Stimulated activated CD4-positive, alpha-beta T cell treated with anti-CD3 and anti-CD28 coated beads, Interleukin-2, amount 100 ng/mL, for 48 hours (primary cell): ENCODE measurements at regions not wholly inside any gene's neighbourhood (a gene's known extent, or its start where the extent isn't known, plus 50 kb on each side); places are given as distances from the start of the nearest gene placed in this dataset.

Experiments
- DNase-seq, 2 donors: peaks; one replicate each; pipeline ENCODE4 v3.0.0-alpha.2; 2020

DNA sequence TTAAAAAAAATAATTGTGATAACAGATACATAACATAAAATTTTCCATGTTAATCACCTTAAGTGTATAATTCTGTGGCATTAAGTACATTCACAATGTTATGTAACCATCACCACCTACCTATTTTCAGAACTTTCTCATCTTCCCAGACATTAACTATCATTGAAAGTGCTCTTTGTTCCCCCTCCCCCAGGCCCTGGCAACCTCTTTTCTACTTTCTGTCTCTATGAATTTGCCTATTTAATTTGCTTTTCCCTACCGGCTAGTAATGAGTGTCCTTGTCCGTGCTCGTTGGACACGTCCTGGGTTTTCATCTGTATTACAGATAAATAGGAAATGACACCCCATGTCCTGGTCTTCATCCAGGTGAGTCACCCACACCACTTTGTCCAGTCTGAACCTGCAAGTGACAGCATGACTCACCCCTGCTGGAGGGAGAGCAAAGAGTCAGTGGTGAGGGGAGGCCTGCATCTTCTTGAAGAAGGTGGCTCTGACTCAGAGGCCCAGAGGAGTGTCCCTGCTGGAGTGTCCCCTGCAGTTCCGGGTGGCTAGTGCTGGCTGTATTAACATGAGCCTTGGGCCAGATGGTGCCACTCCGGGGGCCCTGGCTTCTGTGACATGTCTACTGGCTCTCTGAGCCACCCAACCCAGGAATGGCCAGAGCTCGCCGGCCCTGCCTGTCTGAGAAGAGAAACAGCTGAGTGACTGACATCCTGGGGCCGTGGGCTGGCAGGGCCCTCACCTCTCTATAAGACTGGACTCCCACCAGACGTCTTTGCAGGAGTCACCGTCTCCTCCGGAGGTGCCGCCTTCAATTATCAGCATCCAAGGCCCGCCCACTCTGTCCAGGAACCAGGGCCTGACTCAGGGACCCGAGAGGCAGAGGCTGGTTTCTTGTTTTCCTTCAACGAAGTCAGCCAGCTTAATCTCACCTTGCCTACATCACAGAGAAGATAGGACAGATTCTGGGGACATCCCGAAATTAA is 503.2 kb upstream of the MKI67 start:
- no peak for DNase-seq

DNA sequence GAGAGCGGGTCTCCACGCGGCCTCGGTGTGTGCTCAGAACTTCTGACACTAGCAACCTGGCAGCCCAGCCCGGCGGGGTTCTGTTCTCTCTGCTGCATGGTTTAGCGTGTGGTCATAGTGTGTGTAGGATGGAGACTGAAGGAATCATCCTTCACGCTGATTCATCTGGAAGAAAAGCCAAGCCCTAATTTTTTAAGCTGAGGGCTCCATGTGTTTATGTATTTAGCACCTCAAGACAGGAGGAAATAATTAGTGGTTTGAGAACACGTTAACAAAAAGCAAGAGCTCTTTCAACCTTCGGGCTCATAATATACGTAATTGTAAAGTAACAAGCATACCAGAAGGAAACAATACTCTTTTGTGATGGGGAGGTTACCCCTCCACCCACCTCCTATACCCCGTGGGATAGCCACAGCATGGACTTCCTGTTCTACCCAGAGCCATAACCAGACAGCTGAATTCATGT is 504.6 kb upstream of the MKI67 start:
- no peak for DNase-seq

DNA sequence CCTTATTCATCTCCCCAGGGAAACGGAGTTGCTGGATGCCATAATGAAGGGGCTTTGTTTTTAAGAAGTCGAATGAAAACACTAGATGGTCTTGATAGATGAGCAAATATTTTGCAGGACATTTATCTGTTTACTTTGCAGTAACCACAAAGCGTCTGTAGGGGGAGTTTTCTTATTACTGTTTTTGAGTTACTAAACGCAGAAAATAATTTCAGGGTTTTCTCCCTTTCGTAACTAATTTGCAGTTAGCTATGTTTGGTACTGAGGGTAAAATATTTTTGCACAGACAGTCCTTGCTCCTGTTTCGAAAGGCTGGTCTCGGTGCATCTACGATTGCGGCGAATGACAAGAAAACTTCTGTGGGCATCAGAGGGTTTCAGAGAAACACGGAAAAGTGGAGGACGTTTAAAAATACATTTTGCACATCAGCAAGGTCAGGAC is 505.6 kb upstream of the MKI67 start:
- no peak for DNase-seq

DNA sequence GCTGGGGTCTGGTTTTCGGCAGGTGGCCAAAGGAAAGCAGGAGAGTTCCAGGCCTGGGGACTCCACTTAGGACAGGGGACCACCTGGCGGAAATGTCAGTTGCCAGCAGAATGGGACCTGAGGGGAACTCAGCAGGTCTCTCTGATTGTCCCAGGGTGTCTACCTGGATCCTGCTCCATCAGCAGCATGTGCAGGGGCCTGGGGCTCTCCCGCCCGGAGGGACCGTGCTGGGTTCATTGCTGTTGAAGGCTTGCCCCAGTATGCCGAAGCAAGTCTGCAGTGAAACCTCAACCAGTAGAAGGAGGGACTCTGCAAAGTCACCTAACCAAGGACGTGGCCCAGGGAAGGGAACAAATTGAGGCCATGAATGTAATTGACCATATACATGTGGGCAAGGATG is 506.5 kb upstream of the MKI67 start:
- no peak for DNase-seq

DNA sequence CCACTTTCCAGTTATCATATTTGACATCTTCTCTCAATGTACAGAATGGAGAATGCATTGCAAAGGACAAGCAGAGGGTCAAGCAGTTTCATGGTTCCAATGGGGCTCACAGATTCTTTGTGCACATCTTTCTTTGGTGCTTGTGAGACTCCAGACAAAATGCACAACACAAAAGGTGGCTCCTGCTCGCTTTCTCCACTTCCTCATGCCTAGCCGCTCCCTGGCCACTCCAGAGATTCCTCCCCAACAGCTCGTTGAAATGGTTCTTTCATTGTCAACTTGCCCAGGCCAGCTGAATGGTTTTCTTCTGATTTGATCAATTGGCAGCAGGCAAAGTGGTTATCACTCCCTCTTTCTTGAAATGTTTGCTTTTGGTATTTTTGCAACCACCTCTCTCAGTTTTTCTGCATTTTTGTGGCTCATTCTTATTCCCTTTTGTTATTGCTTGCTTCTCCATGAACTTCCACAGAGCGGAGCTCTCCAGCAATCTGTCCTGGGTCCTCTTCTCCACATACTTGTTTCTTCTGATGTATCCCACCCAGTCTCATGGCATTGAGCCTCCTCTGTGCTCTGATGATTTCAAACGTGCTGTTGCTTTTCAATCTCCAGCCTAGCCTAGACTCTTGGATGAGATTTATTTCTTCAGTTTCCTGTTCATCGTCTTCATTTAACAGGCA is 507.8 kb upstream of the MKI67 start:
- no peak for DNase-seq

DNA sequence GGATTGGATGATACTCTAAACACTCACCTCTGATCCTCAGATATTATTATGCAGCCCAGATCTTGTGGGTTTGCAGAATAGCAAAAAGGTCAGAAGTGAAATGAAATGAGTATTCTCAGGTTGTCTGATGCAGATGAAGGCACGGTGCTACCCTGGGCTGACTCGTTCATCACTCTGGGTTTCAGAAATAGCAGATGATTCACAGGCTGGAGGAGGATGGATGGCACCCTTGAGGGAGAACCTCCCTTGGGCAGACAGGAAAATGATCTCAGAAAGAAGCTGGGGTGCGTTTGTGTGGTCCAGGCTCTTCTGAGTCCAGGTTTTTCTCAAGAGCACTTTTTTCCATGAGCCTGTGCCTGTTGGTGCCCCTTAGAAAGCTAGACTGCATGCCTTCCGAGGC is 515.8 kb upstream of the MKI67 start:
- DNase-seq = no peak

DNA sequence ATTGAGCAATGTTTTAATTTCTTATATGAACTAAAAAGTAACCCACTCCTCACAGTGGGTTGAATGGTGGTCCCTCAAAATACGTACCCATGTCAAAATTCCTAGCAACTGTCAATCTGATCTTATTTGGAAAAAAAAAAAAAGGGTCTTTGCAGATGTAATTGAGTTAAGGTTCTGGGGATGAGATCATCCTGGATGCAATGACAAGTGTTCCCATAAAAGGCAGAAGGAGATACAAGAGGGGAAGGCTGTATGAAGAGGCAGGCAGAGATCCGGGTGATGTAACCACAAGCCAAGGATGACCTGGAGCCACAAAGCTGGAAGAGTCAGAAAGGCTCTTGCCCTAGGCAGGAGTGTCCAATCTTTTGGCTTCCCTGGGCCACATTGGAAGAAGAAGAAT is 516.3 kb upstream of the MKI67 start:
- DNase-seq = no peak

DNA sequence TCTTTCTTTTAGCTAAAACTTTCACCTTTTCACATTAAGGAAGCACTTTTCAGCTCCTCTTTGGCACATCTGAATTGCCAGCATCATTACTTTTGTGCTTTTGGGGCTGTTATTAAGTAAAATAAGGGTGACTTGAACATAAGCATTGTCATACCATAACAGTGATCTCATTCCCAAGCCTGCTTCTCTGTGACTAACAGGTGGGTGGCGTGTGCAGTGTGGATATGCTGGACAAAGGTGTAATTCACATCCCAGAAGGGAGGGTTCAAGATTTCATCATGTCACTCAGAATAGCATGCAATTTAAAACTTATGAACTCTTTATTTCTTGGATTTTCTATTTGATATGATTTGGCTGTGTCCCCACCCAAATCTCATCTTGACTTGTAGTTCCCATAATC is 517.4 kb upstream of the MKI67 start:
- DNase-seq = no peak

DNA sequence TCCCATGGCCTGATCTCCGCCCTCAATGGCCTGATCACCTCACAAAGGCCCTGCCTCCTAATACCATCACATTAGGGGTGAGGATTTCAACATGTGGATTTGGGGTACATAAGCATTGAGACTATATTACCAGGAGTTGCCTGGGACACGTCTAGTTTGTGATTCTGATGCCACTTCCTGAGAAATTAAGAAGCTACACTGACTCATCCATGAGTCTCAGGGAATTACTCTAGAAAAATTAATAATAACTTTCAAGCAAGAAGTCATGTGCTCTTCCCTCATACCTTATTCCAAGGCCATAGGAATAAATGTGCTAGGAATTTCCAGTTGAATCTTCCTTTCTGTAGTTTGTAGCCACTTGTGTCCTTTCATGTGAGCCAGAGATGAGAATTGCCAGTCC is 519.3 kb upstream of the MKI67 start:
- DNase-seq = no peak

DNA sequence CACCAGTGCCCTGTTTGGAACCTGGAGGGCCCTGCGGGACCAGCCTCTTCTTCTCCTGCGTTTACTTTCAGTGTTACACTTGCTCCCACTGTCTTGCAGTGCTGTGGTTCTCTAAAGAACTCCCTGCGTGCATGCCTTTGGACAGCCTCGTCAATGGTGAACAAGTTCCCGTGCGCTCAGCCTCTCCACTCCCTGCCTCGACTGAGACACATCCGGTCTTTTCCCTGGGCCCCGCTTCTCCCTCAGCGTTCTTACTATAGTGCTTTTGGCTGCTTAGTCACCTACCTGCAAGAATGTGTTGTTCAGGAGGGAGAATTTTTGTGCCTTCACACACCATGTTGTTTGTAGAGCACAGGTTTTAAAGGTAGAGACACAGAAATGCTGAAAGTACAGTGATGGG is 520.7 kb upstream of the MKI67 start:
- no peak for DNase-seq

DNA sequence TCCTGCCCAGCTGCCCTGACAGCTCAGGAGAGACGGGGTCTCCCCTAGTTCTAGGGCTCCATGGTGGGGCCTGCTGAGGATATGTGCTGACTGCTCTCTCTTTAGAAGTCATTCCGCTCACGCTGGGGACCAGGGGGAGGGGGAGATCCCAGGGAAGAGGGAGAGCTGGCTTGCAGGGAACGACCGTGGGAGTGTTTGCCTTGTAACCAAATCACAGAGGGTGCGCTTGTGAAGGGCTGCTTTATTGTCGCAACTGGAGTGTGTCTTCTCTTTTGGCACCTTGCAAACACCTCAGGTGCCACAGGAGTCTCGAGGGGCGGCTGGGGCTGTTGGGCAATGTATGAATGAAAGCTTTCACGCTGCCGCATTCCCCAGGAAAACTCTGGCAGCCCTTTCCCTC is 531.3 kb upstream of the MKI67 start:
- DNase-seq = no peak

DNA sequence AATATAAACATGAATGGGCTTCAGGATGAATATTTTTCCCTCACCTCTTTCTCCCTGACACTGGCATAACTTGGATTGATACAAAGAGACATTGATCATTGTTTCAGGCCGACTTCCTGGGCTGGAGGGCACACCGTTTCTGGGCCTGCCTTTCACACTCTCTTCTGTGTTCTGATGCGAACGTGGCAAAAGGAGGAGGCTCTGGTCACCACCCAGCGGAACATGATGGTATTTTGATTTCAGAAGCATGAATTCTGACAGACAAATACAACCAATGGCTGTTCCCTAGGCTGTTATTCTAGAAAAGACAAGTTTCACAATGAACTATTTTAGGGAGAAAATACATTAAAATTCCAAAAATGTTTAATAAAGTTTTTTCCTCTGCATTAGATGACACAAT is 534.5 kb upstream of the MKI67 start:
- DNase-seq = no peak

DNA sequence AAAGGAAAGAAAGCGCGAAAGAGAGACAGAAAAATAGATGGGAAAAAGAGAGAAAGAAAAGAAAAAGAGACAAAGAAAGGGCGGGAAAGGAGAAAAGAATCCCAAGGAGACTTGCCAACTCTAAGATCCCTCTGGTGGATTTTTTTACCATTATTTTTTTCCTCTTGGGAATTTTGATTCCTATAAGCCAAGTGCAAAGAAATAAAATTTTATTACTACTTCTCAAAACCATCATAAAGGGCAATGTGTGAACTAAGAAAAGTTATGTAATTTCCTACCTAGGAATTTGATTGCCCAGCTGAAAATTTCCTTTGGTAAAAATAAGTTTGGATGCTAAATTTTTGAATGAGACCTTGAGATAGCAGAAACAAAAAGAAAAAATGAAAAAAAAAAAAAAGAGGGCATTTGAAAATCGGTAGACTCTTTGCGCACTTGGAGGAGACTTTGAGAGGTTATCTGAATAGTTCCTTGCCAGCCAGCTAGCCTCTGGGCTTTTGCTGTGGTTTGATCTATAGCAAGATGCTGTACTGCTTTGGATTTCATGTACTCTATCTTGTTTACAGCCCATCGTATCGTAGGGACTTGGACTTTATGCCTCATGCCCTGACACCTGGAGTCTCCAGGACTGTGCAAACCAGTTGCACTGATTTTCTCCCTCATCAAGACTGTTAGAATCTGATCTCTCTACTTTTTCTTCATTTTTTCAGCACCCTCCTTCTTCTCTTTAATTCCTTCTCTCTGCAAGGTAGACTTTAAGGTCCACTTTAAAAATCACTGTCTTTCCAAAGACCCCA is 535.4 kb upstream of the MKI67 start:
- DNase-seq = no peak

DNA sequence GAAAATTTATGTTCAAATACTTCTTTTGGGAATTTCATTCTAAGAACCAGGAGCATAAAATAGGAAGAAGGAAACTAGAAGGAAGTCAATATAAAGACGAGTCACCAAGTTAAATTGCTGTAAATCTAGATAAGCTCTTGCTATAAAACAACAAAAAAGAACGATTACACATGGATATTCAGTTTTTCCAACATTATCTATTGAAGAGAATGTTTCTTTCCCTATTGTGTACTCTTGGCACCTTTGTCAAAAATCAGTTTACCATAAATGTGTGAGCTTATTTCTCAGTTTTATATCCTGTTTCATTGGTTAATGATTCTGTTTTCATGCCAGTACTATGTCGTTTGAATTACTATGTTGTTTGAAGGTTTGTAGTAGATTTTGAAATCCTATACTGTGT is 536.3 kb upstream of the MKI67 start:
- DNase-seq = no peak

DNA sequence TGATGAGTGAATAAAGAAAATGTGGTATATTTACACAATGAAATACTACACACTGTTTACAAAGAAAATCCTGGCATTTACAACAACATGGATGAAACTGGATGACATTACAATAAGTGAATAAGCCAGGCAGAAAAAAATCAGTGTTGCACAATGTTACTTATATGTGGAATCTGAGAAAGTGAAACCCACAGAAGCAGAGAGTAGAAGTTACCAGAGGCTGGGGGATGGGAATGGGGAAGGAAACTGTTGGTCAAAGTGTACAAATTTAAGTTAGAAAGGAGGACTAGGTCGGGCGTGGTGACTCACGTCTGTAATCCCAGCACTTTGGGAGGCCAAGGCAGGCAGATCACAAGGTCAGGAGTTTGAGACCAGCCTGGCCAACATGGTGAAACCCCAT is 538.5 kb upstream of the MKI67 start:
- DNase-seq = no peak

DNA sequence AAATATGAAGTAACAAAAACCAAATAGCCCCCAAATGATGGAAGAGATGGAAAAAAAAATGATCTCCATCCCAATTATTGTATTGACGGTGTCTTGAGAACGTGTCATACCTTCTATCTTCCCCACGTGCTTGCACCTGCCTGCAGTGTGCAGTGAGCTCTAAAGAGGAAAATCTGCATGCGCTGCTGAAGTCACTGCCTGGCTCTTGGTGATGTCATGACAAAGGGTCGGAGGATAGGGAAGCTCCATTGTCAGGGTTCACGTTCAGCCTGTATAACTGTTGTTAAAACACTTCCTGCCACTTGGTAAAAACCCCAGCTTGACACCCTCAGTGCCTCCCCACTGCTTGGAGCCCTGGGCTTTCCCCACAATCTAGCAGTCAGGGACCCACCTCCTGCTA is 549.2 kb upstream of the MKI67 start:
- DNase-seq = no peak

DNA sequence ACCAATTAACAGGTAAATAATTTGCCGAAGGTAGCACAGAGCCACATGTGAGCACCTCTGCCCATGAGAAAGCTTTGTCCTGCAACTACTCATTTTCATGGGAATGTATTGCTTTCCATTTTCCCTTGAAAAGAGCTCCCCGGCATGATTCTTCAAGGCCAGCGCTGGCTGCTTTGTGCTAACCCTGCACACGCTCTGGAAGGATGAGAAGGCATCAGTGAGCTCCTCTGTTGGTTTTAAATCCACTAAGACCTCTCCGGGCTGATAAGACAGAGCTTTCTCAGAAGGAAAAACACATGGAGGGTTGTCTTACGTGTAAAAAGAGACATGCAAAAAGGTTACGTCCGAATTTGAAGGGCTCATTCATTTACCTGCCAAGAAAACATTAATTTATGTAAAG is 553.9 kb upstream of the MKI67 start:
- DNase-seq = no peak

DNA sequence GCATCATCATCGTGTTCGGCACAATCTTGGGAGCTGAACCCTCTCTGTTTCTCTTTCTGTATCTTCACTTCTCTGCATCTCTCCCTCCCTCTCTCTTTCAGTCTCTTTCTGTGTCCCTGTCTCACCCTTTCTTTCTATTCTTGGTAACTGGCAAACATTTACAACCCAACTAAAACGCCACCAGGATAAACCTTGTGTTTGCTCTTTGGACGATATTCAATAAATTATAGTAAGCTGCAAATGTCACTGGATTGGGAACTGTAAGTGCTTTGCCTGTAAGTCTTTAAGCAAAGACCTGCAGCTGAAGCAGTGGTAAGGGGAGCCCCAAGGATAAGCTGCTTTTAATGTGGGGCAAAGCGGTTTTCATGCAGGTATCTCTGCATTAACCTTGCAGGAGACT is 558.0 kb upstream of the MKI67 start:
- DNase-seq = no peak

DNA sequence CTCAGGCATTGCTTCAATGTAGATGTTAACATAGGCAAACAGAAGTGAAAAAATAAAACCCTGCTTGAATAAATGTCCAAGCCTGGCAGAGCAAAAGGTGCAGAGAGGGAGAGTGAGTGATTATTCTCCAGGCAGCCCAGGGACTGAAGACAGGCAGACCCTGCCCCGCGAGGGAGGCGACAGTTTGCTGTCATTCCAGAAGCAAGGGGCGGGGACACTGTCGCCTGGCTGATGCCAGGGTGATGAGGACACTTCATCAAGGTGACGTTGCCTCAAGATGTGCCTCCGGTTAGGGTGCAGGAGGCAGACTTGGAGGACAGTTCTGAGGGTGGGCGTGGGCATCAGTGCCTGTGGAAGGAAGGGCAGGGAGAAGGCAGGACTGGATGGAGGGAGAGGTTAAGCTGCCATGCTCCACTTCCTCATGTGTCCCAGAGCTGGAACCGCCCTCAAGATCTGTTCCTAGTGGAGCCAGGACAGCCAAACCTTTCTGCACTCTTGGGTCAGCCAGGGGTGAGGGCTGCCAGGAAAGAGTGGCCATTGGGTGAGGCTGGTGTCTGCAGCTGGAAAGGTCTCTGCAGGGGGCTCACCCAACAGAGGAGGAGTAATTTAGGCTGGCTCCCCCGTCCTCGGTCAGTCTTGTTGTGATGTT is 560.5 kb upstream of the MKI67 start:
- no peak for DNase-seq

DNA sequence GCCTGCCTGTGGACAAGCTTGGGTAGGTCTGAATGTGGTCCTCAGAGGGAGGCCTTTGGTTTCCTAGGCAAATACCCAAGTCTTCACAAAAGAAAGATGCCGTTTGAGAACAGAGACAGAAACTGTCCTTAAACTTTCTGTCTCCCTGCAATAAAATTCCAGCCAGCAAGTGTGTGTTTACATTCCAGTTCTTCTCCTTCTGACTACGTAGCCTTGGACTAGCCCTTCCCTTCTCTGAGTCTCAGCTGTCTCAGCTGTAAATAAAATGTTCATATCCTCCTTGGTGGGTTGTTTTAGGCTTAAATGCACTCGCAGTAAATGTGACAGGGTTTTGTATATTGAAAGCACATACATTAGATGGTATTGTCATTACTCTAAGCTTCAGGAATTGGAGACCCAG is 561.2 kb upstream of the MKI67 start:
- DNase-seq = no peak

DNA sequence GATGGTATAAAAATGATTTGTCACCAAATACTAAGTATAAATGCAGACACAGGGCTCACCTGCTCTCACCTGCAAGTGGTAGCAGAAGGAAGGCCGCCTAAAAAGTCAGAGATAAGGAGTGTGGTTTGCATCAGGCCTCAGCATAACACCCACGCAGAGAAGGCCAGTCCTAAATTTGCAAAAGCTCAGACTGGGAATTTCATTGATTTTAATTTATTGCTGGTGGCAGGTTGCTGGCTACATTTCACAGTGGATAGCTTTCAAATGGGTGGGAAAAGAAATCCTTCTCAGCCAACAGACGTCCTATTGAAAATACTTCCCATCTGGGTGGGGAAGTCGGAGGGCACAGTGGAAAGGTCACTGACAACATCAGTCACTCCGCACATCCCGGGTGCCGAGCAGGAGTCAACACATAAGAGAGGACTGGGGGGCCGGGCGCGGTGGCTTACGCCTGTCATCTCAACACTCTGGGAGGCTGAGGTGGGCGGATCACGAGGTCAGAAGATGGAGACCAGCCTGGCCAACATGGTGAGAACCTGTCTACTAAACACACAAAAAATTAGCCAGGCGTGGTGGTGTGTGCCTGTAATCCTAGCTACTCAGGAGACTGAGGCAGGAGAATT is 561.8 kb upstream of the MKI67 start:
- no peak for DNase-seq

DNA sequence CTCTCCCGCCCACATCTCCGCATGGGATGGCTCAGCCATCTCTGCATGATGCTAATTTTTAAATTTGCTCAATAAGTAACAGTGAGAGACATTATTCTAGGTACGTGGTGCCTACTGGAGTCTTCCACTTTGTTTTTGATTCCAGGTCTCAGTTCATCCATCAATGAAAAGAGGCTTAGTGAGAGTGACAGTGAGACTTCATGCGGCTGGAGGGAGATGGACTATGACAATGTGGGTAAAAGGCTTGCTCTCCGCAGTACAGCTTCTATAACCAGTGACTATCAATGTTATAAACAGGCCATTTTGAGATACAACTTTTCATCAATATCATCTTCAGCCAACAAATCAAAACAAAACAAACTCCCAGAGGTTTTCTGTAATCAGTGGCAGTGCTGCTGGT is 563.4 kb upstream of the MKI67 start:
- no peak for DNase-seq
